Sigmoid colon (tissue), 4 donors: ENCODE measurements at regions not wholly inside any gene's neighbourhood (a gene's known extent, or its start where the extent isn't known, plus 50 kb on each side); places are given as distances from the start of the nearest gene placed in this dataset.

Experiments
- EP300 ChIP-seq, 4 donors: sonication (generic); formaldehyde crosslinking; IDR thresholded peaks; one replicate each; pipeline ENCODE4 v1.6.1; 2017; ENCODE audit warnings: antibody characterized with exemption in 4 of 4
- POLR2A ChIP-seq, 2 donors: fragments of 450-650 bp; IDR thresholded peaks; one replicate each; pipeline ENCODE4 v1.6.1; 2016; ENCODE audit warnings: antibody characterized with exemption in 2 of 2, mild to moderate bottlenecking in 2 of 2, moderate library complexity in 2 of 2
- POLR2AphosphoS5 ChIP-seq, 4 donors: sonication (generic); formaldehyde crosslinking; IDR thresholded peaks; one replicate each; pipeline ENCODE4 v1.6.1; 2017; ENCODE audit warnings: antibody characterized with exemption in 4 of 4
- TF ChIP-seq, protein P1 (sequence below), 4 experiments: fragments of 450-650 bp in 3 of 4; fragments of 200-600 bp in 1 of 4; IDR thresholded peaks; one replicate each; pipeline ENCODE4 v1.5.1; 2016 to 2019; ENCODE audit warnings: antibody characterized with exemption in 4 of 4, mild to moderate bottlenecking in 3 of 4, moderate library complexity in 2 of 4

DNA sequence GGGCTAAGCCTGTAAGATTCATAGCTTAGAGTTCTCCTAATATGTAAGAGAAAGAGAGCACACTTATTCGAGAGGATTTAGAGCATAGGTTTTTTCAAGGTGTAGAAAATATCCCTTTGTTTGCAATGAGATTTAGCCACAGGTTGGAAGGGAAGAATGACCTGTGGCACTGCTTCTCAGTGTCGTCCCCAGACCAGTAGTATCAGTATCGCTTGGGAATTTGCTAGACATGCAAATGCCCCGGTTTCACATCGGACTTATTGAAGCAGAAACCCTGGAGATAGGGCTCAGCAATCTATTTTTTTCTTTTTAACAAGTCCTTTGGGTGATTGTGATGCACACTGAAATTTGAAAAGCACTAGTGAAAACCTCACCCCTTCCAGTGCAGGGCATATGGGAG, 362.6 kb upstream of the C11orf87 start:
- TF ChIP-seq, protein P1, sequence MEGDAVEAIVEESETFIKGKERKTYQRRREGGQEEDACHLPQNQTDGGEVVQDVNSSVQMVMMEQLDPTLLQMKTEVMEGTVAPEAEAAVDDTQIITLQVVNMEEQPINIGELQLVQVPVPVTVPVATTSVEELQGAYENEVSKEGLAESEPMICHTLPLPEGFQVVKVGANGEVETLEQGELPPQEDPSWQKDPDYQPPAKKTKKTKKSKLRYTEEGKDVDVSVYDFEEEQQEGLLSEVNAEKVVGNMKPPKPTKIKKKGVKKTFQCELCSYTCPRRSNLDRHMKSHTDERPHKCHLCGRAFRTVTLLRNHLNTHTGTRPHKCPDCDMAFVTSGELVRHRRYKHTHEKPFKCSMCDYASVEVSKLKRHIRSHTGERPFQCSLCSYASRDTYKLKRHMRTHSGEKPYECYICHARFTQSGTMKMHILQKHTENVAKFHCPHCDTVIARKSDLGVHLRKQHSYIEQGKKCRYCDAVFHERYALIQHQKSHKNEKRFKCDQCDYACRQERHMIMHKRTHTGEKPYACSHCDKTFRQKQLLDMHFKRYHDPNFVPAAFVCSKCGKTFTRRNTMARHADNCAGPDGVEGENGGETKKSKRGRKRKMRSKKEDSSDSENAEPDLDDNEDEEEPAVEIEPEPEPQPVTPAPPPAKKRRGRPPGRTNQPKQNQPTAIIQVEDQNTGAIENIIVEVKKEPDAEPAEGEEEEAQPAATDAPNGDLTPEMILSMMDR (IDR thresholded peaks at IDR 0.05): no peak
- TF ChIP-seq POLR2A (IDR thresholded peaks at IDR 0.05) (no peak), POLR2AphosphoS5 (IDR thresholded peaks at IDR 0.05) (no peak), EP300 (IDR thresholded peaks at IDR 0.05) (no peak)
